SH-SY5Y (cell line): ENCODE measurements at regions not wholly inside any gene's neighbourhood (a gene's known extent, or its start where the extent isn't known, plus 50 kb on each side); places are given as distances from the start of the nearest gene placed in this dataset.

Source experiments
- GATA2 ChIP-seq: IDR thresholded peaks from 2 replicates; pipeline ENCODE4 v1.6.1; 2011; ENCODE audit warnings: mild to moderate bottlenecking, low read depth, low read length
- GATA3 ChIP-seq: IDR thresholded peaks from 2 replicates; pipeline ENCODE4 v1.6.1; 2011; ENCODE audit warnings: low read depth, mild to moderate bottlenecking, low read length, moderate library complexity

- TF ChIP-seq GATA3 (no peak), GATA2 (no peak)
Measured at GRCh38 chr2:226164512-226164911, 635.1 kb downstream of the IRS1 start.

DNA sequence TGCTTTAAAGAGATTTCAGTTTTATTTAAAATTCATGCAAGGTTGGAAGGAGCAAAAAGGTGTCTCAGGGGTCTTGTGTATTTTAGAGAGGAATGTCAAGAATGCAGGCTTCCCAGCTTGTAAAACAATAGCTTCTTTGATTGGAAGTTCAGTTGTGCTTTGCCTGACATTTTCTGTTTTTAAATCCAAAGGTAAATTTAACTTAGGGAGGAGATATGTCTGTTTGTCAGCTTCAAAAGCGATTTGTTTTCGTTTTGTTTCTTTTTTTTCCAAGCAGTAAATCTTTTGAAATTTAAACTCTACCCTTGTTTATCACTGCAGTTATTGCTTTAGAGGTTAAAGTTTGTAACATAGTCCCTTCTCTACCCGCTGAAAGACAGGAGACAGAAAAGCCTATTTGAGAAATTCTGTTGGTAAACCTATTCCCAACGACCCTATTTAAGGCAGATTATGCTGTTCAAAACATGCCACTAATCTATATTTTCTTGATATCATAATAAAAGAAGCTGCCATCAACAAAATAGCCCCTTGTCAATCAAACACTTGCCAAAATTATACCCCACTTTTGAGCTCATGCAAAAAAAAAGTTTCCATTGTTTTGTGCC lies 639.6 kb downstream of the IRS1 start:
- TF ChIP-seq GATA3 (no peak), GATA2 (no peak)

DNA sequence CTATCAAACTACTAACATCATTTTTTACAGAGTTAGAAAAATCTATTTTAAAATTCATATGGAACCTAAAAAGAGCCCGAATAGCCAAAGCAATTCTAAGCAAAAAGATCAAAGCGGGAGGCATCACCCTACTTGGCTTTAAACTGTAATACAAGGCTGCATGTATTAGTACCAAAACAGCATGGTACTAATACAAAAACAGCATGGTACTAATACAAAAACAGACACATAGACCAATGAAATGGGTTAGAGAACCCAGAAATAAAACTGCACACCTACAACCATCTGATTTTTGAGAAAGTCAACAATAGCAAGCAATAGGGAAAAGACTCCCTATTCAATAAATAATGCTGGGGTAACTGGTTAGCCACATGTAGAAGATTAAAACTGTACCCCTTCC lies 640.7 kb downstream of the IRS1 start:
- TF ChIP-seq GATA3: no peak
- no peak for TF ChIP-seq GATA2

- no peak for TF ChIP-seq GATA3
- TF ChIP-seq GATA2: no peak
Measured at GRCh38 chr2:226158229-226158628, 641.4 kb downstream of the IRS1 start.

GRCh38 chr2:226155093-226155875 lies 644.3 kb downstream of the IRS1 start:
- TF ChIP-seq GATA2: no peak
- no peak for TF ChIP-seq GATA3

DNA sequence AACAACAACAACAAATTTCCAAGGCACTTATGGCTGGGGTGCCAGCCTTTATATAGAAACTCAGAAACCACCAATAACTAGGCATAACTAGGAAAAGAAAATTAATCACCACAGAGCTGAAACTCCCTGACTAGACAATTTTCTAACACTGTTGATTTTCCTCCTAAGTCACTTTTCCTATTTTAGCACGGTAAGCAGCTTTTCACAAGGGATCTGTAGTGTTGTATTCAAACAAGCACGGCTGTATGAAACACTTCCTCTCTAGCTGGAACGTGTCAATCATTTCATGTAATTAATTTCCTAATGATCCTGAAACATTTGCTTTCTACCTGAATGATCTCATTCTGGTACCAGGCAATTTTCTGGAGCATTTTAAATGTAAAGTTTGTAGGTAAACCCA lies 645.0 kb downstream of the IRS1 start:
- TF ChIP-seq GATA3 (no peak), GATA2 (no peak)

DNA sequence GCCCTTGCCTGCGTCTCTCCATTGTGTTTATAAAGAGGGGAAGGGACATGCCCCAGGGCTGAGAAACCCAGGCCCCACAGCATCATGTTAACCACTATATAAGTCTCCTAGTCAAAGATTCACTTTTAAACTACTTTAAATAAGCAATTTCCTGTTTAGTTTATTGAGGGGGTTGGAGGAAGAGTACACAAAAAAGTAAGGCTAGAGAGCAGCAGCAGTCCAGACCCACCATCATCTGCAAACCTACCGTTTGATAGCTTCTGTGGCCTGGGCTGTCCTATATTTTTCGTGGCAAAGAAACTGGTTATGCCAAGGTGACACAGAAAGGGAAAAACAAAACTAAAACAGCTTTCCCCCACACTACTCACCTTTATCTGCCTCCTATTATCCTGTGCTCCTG lies 646.1 kb downstream of the IRS1 start:
- TF ChIP-seq GATA2 (no peak), GATA3 (no peak)

DNA sequence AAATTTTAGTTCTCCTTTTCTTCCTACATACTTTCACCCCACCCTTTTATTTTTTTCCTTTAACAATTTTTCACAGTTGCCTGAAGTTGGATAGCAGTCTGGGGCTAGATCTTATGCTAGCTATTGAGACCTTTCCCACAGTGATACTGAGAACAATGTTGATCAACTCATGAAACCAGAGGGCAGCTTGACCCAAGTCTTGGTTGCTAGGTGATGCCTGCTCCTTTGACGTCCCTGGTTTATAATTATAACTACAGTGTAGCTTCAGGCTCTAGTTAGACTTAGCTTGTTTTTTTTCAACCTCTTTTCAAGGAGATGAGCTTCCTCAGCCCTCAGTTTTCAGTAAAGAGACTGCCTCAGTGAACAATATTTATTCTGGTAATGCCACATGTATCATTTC lies 648.5 kb downstream of the IRS1 start:
- no peak for TF ChIP-seq GATA2
- TF ChIP-seq GATA3: no peak

DNA sequence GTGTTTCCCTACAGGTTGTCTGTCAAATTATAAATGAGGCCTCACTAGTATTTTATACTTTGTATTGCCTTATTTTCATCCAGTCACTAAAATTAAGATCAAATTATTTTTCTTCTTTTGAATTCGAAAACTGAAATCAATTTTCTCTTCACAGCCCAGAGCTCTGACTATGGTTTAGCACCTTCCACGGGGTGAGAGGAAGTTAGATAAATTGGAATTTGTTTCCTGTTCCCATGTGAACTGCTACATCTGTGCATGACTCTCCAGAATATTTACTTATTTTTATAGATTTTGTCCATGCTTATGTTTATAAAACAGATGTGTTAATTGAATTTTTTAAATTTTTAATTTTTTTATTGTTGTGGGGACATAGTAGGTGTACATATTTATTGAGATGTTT lies 656.5 kb downstream of the IRS1 start:
- TF ChIP-seq GATA3: no peak
- no peak for TF ChIP-seq GATA2

GRCh38 chr2:226142463-226142862 lies 657.2 kb downstream of the IRS1 start:
- no peak for TF ChIP-seq GATA2
- no peak for TF ChIP-seq GATA3

- TF ChIP-seq GATA2 (no peak), GATA3 (no peak)
Measured at GRCh38 chr2:226140594-226140993, 659.0 kb downstream of the IRS1 start.

DNA sequence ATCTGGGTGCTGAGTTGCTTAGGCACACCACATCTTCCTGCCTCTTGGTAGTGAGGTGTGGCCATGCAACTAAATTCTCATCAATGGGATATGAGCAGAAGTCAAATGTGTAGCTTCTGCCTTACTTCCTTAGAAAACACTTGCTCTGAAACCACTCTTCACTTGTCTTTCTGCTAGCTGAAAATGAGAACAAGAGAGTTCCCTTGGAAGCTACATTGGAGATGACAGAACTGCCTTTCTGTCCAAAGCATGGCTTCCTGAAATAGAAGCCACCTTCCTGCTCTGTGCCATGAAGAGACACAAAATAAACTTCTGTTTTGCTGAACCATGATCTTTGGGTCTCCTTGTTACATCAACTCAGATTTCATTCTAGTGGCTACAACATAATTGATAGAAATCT lies 659.9 kb downstream of the IRS1 start:
- TF ChIP-seq GATA3 (no peak), GATA2 (no peak)

GRCh38 chr2:226137201-226137811 lies 662.3 kb downstream of the IRS1 start:
- TF ChIP-seq GATA3 (no peak), GATA2 (no peak)

DNA sequence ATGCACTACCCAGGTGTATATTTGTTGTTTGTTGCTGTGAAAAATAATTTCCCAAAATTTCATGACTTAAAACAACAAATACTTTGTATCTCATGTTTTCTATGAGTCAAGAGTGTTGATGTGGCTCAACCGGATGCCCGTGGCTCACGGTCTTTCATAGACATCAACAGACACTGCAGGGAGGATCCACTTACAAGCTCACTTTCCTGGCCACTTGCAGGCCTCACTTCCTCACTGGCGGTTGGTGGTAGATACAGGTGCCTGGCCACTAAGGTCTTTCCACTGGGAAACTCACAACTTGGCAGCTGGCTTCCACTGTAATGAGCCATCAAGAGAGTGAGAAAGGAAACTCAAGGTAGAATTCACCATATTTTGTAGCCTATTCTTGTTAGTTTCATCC lies 662.9 kb downstream of the IRS1 start:
- no peak for TF ChIP-seq GATA3
- no peak for TF ChIP-seq GATA2
